DMS 273 (cell line): ENCODE measurements at regions not wholly inside any gene's neighbourhood (a gene's known extent, or its start where the extent isn't known, plus 50 kb on each side); places are given as distances from the start of the nearest gene placed in this dataset.
"Not testable (repeated sequence)": the region's sequence is repeated elsewhere in the genome, so short reads cannot be mapped to it uniquely, and the experiment has no call there.

Experiments
- DNase-seq: peaks from one replicate; lab custom pipeline; 2025; ENCODE audit not compliant: unreplicated experiment; lab: John Stamatoyannopoulos, UW

DNA sequence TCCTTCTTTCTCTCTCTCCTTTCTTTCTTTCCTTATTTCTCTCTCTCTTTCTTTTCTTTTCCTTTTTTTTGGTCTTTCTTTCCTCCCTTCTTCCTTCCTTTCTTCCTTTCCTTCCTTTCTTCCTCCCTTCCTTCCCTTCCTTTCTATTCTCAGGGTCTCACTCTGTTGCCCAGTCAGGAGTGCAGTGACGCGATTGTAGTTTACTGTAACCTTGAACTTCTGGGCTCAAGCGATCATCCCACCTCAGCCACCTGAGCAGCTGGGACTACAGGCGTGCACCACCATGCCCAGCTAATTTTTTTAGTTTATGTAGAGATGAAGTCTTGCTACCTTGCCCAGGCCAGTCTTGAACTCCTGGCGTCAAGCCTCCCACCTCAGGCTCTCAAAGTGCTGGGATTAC lies 83.8 kb upstream of the PPM1B start:
- DNase-seq, result no peak

DNA sequence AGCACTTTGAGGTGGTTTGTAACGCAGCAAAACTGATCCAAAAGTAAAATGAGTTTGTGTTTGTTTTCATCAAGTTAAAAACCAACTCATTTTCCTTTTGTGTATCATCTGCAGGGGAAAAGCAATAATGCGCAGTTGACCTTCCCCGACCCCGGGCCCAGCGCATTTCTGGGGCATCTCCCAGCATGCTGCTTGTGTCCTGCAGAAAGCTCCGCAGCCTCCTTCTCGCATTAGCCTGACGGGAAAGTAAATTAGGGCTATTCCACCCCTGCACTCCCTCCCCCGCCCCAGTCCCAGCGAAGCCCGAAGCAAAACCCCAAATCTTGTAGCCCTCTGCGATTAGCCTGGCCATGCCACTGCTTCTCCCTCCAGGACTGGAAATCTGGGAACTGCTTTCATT lies 82.0 kb upstream of the PPM1B start:
- DNase-seq, result no peak

DNA sequence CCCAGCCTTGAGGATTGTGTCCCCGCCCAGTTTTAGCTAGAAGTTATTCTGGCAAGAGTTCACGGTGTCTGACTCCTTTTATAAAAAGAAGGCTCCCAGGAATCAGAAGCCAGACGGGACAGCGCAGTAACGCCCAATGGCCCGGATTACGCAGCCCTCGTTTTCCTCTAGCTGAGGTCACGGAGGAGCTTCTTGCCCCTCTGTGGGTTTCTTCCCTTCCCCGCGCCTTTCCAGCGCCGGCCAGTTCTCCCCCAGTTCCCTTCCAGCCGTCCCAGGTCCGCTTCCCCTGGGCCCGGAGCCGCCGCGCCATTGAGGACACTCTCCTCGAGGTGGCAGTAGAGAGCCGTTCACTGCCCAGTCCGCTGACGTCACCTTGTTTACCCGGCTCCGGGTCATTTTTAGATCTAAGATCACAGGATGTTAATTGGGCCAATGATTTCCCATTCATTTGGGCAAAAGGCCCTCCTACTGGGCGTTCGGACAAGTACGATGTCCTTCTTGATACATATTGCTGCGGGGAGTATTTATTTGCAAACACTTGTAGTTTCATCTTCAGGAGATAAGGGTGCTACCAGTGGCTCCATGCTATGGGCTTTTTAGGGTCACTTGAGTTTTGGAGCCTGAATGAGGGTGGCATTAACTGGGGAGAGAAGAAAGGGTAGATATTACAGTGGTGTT lies 81.5 kb upstream of the PPM1B start:
- DNase-seq, result peak; percentile 93

DNA sequence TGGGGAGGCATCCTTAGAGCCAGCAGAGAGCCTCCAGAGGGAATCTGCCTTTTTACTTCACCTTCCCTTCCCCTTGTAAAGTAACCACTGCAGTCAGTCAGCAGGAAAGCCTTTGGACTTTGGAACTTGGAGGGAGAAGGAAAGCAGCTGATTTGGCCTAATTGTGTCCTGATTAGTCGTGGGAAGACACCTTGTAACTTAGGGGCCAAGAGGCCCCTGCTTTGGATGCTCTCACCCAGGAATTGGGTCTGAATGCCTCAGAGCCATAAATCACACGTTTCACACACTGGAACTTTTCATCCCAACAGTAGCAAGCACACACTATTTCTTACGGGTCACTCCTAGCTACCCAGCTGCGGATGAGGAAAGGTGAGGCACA lies 81.0 kb upstream of the PPM1B start:
- DNase-seq, result no peak

DNA sequence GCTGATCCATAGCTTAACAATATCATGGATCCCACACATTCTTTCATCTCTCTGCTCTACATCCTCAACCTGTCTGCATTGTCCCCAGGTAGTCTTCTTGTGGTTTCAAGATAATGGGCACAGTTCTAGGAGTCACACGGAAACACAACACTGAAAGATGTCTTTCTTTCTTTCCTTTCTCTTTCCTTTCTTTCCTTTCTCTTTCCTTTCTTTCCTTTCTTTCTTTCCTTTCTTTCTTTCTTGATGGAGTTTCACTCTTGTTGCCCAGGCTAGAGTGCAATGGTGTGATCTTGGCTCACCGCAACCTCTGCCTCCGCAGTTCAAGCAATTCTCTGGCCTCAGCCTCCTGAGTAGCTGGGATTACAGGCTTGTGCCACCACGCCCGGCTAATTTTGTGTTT lies 76.2 kb upstream of the PPM1B start:
- DNase-seq, result not testable (repeated sequence)

DNA sequence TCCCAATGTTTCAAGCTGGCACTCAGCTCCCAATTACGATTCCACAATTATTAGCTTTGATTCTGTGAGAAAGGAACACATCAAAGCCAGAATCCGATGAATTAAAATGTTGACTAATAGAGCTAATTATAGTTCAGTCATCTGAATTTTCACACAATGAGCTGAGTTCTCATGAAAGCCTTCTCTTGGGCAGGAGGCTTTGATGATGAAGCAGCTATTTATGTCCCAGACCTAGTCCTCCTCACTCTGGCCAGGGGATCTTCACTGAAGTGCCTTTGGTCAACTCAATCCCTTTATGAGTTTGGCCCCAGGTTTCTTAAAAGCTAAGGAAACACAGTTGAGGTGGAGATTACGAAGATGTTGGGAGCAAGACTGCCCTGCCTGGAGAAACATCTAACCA lies 74.7 kb upstream of the PPM1B start:
- DNase-seq, result no peak

DNA sequence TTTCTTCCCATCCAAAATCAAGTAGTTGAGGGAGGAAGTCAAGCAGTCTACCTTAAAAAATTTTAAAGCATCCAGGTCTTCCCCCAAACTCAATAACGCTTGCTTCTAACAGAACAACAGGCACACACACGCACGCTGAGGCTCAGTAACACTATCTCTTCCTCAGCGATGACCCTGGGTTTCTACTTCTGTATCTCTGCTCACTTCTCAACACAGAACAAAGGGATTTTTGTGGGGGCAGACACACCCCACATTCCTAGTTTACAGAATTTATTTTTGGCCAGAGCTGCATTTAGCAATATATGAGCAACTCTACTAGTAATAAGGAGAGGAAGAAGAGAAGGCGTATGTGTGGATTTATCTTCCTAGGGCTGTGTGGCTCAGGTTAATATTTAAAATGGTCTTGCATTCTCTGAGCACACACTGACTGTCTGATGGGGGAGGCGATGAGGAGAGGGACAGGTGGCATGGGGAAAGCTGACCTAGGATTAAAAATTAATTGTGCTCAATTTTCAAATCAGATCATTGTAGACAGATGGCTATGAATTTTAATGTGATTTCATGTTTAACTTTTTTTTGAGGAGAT lies 71.3 kb upstream of the PPM1B start:
- peak; percentile 81 for DNase-seq

DNA sequence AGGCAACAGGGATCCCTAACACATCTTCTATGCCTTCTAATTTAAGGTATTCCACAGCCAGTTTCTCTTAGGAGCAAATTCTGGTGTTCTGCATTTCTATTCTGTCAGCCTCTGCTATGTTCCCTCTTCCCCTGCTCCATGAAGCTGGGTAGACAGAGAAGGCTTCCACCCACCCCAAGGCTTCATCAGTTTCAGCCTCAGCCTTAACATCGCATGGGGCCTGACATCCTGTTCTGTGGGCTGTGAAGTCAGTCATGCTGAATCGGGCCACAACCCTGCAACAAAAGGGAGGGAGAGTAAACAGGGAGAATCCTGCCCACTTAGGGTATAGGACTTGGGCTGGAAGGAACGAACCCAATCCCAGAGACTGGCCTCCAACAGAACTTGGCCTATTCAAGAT lies 70.6 kb upstream of the PPM1B start:
- DNase-seq, result no peak

DNA sequence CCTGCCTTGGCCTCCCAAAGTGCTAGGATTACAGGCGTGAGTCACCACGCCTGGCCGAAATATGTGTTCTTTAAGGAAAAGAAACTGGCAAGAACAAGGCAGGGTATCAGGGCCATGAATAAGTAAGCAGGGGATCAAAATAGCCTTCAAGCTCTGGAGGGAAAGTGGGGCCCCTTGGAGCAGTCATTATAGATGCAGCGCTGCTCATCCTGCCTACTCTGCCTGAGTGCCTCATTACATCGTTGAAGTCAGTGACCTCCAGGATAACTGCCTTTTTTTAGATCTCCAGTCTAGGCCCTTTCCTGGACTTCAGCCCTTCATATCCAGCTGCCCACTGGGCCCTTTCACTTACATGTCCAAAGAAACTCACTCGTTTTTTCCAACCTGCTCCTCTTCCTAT lies 69.8 kb upstream of the PPM1B start:
- no peak for DNase-seq

DNA sequence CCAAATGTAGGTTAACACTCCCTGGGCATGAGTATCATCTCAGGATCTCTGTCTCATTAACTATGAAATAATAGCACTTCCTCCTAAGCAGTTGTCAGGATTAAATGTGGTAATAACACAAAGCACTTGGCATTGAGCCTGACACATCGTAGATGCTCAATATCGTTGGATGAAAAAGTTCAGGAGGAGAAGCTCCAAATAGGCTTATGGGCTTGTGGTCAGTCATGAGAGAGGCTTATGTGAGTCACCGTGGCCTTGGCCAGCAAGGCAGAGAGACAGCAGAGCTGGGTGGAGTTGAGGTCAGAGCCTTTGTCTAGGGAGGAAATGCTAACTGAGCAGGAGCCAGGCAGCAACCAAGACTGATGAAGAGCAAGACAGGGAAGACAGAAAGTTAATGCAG lies 68.3 kb upstream of the PPM1B start:
- no peak for DNase-seq

DNA sequence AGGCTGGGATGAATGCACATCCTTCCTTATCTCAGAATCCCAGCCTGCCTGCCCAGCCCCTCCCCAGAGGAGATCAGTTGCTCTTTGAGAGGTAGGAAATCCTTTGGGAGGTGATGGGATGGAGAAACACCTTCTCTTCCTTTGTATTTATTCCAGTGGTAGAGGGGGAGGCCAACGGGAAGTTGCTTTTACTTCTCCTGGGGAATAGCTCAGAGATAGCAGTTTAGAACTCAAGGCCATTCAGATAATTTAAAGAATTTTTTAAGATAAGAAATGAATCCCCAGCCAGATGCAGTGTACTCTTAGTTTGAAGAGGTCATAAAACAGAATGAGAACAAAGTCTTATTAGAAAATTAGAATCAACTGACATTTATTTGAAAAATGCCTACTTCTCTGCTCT lies 67.4 kb upstream of the PPM1B start:
- no peak for DNase-seq

DNA sequence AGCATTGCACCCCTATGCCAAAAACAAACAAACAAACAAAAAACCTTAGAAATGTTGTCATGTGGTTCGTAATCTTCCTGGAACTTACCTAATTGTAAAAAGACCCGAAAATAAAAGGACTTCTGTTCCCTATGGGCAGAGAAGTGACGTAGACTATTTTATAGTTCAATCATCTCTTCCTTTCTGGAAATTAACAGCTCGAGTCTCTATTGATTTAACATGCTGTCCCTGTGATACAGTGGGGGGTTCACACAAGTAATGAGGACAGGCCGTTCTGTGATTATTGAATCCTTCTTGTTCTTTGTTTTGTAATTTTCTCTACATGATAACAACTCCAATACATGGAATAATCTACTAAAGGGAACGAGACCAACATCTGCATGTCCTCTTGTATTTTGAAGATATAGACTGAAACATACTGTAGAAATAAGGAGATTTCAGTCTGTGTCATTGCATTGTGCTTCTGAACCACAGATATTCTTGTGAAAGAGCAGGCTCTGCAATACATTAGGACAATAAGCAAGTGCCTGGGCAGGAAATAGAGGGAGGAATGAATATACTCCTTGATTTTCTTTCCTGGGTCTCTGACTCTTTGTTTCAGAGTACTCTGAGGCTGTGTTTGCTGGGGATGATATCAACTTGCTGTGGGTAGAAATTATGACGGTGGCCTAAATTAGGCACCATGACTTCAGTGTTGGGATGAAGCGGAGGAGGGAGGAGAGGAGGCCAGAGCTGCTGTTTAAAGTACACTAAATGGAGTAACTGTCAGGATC lies 65.7 kb upstream of the PPM1B start:
- DNase-seq, result no peak

DNA sequence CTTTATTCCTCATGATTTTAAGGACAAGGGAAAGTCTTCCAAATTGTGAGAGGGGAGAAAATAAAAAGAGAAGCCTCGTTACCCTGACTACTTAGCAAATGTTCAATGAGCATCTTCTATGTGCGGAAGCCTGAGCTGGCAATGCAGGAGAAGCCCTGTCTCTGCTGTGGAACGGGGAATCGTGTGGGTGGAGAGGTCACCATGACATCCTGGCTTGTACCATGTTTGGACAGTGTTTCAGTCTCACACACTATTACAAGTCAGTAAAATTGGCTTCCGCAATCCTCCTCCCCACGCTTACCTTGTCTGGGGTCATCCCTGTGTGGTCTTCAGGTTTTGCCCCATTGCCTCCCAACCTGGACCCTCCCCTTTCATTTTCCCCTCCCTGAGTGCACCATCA lies 65.0 kb upstream of the PPM1B start:
- DNase-seq, result no peak

DNA sequence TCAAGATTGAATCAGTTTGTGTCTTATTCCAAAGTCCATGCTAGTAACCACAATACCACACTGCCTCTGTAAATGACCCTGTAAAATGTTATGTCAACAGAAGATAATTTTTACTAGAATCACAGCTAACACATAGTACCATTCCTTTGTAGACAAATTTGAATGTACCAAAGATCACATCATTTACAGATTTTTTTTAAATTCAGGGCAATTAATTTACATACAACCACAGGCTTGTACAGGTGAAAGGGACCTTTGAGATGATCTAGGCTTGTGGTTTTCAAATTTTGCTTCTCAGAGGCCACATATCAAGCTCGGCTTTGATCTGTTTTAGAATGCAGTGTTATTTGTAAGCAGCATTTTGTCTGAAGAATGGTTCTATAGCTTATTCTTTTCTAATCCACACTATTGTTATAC lies 63.8 kb upstream of the PPM1B start:
- DNase-seq, result no peak

DNA sequence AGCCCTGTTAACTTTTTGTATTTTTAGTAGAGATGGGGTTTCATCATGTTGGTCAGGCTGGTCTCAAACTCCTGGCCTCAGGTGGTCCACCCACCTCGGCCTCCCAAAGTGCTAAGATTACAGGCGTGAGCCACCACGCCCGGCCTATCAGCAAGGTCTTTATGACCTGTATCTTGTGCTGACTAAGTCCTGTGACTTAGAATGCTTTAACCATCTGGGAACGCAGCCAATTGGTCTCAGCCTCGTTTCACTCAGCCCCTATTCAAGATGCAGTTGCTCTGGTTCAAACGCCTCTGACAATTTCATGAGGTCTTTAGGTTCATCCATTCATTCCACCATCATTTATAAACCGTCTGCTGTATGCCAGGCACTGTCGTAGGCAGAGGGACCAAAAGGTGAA lies 62.2 kb upstream of the PPM1B start:
- DNase-seq, result not testable (repeated sequence)

DNA sequence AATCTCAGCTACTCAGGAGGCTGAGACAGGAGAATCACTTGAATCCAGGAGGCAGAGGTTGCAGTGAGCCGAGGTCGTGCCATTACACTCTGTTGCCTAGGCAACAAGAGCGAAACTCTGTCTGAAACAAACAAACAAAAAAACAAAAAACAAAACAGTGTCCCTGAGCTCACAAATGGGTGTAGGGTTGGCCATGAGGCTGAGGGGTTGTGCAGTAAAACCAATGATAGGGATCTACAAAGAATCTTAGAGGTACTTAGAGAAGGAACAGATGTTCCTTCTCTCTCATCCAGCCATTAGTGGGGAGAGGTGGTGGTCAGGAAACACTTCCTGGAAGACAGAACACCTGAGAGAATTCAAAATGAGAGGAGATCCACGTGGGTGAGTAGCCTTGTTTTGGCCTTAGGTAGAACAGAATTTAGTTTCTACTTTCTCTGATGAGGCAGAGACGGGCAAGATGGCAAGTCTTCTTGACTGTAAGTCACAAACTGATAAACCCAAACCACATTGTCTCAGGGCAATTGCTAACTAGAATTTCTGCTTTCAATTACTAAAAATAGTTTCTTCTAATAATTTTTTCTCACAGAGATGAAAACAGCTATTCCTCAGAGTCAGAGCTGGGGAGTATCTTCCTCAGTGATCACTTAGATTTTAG lies 61.5 kb upstream of the PPM1B start:
- peak; percentile 14 for DNase-seq

DNA sequence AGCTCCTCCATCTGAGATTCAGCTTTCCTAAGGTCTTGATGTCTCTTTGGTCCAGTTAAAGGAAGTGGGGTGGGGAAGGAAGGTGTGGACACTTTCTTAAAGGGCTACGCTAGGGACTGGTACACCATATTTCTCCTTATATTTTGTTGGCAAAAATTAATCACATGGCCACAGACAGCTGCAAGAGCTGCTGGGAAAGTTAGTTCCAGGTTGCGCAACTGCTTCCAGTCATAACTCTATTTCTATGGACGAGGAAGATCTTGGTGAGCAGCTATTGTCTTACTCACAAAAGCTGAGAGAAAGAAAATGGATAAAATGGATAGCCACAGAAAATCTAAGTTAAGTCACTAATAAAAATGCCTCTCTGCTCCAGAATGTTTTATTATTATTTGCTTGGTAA lies 60.7 kb upstream of the PPM1B start:
- DNase-seq, result no peak

DNA sequence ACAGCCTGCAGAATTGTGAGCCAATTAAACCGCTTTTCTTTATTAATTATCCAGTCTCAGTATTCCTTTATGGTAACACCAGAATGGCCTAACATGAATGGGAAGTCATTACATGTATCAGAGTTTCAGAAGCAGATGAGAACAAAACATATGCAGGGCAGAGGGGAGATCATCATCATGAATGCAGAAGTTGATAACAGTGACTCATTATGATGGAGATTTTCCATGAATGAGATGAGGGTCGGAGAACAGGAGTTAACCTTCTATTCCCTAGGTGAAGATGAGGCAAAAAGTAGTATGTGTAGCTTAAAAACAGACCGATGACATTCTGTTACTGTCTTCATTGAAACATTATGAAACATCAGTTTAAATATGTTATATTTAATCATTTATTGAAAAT lies 59.5 kb upstream of the PPM1B start:
- DNase-seq, result no peak

DNA sequence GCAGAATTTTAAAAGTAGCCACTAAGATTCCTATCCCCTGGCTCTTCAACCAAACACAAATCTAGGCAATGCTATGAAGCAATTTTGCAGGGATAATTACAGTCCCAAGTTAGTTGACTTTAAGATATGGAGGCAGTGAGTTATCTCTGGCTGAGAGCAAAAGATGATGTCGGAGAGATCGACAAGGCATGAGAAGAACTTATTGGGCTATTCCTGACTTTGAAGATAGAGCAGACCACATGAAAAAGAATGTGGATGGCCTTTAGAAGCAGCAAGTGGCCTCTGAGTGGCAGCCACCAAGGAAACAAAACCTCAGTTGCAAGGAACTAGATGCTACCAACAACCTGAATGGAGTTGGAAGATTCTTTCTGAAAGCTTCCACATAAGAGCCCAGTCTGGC lies 58.2 kb upstream of the PPM1B start:
- DNase-seq, result no peak

DNA sequence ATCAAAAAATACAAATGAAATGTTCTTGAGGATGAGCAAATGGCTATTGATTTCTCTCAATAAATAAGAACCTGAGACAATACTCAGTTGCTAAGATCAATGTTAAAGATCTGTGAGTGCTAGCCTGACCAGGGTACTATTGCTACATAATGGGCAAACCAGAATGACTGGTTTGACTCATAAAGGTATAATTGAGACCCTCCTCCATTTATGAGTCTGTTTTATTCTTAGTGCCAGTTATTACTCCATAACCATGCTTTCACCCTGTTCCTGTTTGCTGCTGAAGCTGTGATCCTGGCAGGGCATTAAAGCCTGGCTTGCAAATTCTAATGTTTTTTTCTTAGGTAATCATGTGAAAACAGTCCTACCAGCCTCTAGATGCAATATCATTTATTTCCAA lies 56.6 kb upstream of the PPM1B start:
- DNase-seq, result no peak

DNA sequence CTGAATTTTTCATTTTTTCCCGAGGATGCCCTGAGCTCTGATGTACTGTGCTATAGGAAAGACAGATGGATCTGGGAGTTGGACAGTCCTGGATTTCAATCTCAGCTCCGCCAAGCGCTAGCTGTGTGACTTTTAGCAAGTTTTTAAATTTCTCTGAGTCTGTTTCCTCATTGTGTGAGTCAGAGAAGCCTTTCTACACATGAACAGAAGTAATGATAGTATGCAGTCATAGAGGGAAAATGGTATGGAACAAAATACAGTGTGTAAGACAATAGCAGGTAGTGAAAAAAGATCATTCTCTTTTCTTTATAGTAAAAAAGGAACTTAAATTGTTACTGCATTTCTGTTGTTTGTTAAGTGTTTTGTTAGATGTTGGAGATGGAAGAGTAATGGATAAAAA lies 52.4 kb upstream of the PPM1B start:
- DNase-seq, result no peak

DNA sequence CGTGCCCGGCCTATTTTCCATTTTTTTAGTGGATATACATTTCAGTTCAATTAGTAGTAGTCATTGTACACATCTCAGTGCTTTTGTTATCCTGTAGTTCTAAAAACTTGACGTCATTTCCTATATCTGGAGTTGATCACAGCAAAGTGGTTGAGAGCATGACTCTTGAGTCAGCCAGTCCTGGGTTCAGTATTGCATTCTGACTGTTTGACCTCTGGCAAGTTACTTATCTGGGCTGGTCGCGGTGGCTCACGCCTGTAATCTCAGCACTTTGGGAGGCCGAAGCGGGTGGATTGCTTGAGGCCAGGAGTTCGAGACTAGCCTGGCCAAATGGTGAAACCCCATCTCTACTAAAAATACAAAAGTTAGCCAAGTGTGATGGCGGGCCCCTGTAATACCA lies 50.4 kb upstream of the PPM1B start:
- no peak for DNase-seq
